Lower leg skin (tissue), 4 donors: ENCODE measurements at regions not wholly inside any gene's neighbourhood (a gene's known extent, or its start where the extent isn't known, plus 50 kb on each side); places are given as distances from the start of the nearest gene placed in this dataset.

Experiments used
- DNase-seq, 2 donors: peaks; one replicate each; pipeline ENCODE4 v3.0.0-alpha.2; 2019; ENCODE audit warnings: low spot score in 2 of 2
- H3K4me3 ChIP-seq: fragments of 200-600 bp; sonication (generic); 2 replicates; pipeline ENCODE4 v1.5.1; 2017; ENCODE audit warnings: mild to moderate bottlenecking, low read depth; ENCODE audit not compliant: poor library complexity, severe bottlenecking
- CTCF ChIP-seq, 3 donors: fragments of 450-650 bp; IDR thresholded peaks; one replicate each; pipeline ENCODE4 v1.5.1; 2016; ENCODE audit warnings: antibody characterized with exemption in 3 of 3, mild to moderate bottlenecking in 3 of 3, moderate library complexity in 2 of 3
- POLR2A ChIP-seq, 2 donors: fragments of 450-650 bp; IDR thresholded peaks; one replicate each; pipeline ENCODE4 v1.6.1; 2016 to 2017; ENCODE audit warnings: antibody characterized with exemption in 2 of 2, mild to moderate bottlenecking in 1 of 2, moderate library complexity in 1 of 2
- WGBS, 2 donors: methylation state at CpG; one replicate each; pipeline ENCODE4 v1.1.5; 2018; 5-methylcytosine and 5-hydroxymethylcytosine counted together
- intact Hi-C: fragments of 100-400 bp; cut with DNase I; formaldehyde crosslinking; loops from one replicate; pipeline ENCODE4 v1.15.0; 2023; ENCODE audit warnings: low total_unique reads

DNA sequence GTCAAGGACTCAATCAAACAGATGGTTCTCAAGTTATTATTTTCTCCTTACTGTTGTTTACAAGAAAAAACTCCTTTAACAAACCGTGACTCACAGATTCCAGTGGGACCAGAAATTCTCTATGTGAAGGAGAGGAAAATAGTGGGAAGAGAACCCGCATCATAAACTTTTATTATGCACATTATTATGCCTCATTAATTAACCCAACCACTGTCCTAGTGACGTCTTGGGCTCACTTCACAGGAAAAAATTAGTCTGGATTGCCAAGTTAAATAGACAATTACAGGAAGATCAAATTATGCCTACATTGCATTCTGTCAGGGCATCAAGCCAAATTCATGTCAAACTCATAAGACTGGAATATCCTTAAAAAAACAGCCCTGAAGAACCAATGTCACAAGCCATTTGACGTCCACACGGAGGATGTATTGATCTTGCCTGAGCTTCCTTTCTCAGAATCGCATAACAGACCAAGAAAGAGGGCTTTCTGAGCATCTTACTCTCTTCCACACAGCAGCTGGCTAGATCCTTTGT lies 347.8 kb downstream of the DUSP10 start:
- intact Hi-C loops: no loop called here
- WGBS, 2 donors: 27 to 35% methylated on average over 6 of the region's 6 CpGs
- H3K4me3 ChIP-seq: no peak overlapping the region
- TF ChIP-seq CTCF (IDR thresholded peaks at IDR 0.05) (no peak), POLR2A (IDR thresholded peaks at IDR 0.05) (no peak)
- DNase-seq: no peak

DNA sequence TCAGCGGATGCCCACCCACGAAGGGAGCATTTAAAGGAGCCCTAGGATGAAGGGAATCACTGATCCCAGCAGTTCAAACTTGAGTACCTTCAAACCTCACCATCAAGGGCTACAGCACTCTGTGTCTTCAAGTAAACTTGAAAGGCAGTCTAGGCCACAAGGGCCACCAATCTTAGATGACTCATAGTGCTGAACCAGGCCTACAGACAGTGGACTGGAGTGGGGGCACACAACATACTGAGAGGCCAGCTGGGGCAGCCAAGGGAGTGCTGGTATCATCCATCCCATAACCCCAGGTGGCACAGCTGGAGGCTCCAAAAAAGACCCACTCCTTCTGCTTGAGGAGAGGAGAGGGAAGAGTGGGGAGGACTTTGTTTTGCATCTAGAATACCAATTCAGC lies 345.4 kb downstream of the DUSP10 start:
- WGBS, 2 donors: 95 to 98% methylated on average over 2 of the region's 2 CpGs
- no peak for DNase-seq
- no peak for TF ChIP-seq CTCF (IDR thresholded peaks at IDR 0.05)
- no peak for TF ChIP-seq POLR2A (IDR thresholded peaks at IDR 0.05)
- H3K4me3 ChIP-seq: no peak overlapping the region
- intact Hi-C loops: no loop called here

- 75 to 78% methylated on average over 2 of the region's 2 CpGs for WGBS, 2 donors
- no peak overlapping the region for H3K4me3 ChIP-seq
- DNase-seq: no peak
- intact Hi-C loops: no loop called here
- TF ChIP-seq POLR2A (IDR thresholded peaks at IDR 0.05): no peak
- no peak for TF ChIP-seq CTCF (IDR thresholded peaks at IDR 0.05)
These were observed 344.7 kb downstream of the DUSP10 start for GRCh38 chr1:221397141-221397540.

- intact Hi-C loops: no loop called here
- H3K4me3 ChIP-seq: no peak overlapping the region
- 75 to 91% methylated on average over 3 of the region's 3 CpGs for WGBS, 2 donors
- TF ChIP-seq POLR2A (IDR thresholded peaks at IDR 0.05) (no peak), CTCF (IDR thresholded peaks at IDR 0.05) (no peak)
- no peak for DNase-seq
These were observed 344.3 kb downstream of the DUSP10 start for GRCh38 chr1:221397606-221398005.

- TF ChIP-seq POLR2A (IDR thresholded peaks at IDR 0.05): no peak
- no peak for TF ChIP-seq CTCF (IDR thresholded peaks at IDR 0.05)
- H3K4me3 ChIP-seq: no peak overlapping the region
- 81 to 87% methylated on average over 1 of the region's 1 CpG for WGBS, 2 donors
- DNase-seq: no peak
- intact Hi-C loops: no loop called here
These were observed 336.7 kb downstream of the DUSP10 start for GRCh38 chr1:221405146-221405545.

- no peak overlapping the region for H3K4me3 ChIP-seq
- no peak for TF ChIP-seq POLR2A (IDR thresholded peaks at IDR 0.05)
- no peak for TF ChIP-seq CTCF (IDR thresholded peaks at IDR 0.05)
- no peak for DNase-seq
- 63 to 67% methylated on average over 7 of the region's 7 CpGs for WGBS, 2 donors
- intact Hi-C loops: no loop called here
These were observed 333.6 kb downstream of the DUSP10 start for GRCh38 chr1:221408117-221408803.
